HG03025 (cell line): ENCODE measurements at regions not wholly inside any gene's neighbourhood (a gene's known extent, or its start where the extent isn't known, plus 50 kb on each side); places are given as distances from the start of the nearest gene placed in this dataset.
A peak's percentile ranks its signal among the peaks of the same experiment; 100 is the strongest.
"Not testable (repeated sequence)": the region's sequence is repeated elsewhere in the genome, so short reads cannot be mapped to it uniquely, and the experiment has no call there.

Experiments
- ATAC-seq: cut with Tn5 transposase; IDR thresholded peaks from one replicate; pipeline ENCODE4 v1.9.1; 2021; ENCODE audit warnings: mild to moderate bottlenecking, moderate library complexity; ENCODE audit not compliant: unreplicated experiment, low FRiP score

DNA sequence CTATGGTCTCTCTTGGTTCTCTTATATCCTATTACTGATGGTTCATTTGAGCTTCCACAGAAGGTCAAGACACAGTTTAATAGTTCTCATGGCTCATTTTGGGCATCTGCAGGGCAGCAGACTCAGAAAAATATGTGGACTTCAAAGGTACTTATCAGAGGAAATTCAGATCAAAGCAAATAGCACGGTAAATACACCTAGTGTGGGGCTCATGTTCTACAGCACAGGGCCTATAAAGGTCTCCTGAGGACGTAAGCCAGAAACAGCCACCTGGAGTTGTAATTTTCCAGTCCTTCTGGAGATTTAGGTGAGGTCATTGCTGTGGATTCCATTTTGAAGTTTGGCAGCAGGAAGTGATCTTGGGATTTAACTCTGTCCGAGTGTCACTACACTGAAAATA is 134.5 kb upstream of the SGO1 start:
- no peak for ATAC-seq

DNA sequence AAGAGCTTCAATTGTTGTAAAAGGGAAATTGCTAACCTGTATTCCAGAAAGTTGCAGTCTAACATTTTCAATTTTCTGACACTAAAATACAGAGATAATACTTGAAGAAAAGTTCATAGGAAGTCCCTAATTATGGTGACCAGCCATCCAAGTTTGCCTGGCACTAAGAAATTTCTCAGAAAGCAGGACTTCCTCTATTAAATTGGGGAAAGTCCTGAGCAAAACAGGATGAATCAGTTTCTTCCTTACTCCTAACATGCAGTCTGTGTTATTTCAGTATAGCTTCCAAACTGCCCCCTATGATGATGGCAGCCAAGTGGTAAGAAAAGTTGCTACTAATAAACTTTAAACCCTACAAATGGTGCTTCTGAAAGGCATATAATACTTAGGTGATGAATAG is 133.5 kb upstream of the SGO1 start:
- ATAC-seq, result no peak

DNA sequence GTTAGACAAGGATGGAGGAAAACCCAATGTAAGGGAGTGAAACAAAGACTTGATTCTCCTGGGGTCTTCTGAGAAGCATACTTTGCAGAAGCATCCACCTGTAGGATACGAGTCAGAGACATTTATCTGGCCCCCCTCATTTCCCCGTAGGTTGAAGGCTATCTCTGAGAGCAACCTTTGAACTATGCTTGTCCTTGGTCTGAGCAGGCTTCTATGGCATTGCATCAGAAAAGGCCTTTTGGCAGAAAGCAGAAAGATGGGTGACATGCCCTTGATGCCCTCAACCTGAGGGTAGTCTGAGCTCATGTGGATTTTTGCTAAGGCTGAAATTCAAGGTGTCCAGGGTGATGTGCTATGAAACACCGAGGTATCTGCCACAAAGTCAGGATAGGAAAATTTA is 131.6 kb upstream of the SGO1 start:
- no peak for ATAC-seq

DNA sequence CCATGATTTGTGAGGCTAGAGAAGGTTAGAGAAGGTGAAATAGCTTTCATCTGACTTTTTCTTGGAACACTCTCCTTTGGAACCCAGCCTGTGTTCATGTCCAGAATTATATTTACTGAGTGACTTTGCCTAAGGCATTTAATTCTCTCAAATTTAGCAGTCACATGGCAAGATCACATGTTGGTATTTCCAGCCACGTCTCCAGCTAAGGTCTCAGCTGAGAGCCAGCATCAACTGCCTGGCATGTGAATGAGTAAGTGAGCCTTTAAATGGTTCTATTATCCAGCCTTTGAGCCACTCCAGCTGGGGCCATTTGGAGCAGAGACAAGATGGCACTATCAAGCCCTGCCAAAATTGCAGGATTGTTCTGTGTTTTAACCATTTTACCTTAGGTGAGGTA is 130.2 kb upstream of the SGO1 start:
- ATAC-seq, result no peak

DNA sequence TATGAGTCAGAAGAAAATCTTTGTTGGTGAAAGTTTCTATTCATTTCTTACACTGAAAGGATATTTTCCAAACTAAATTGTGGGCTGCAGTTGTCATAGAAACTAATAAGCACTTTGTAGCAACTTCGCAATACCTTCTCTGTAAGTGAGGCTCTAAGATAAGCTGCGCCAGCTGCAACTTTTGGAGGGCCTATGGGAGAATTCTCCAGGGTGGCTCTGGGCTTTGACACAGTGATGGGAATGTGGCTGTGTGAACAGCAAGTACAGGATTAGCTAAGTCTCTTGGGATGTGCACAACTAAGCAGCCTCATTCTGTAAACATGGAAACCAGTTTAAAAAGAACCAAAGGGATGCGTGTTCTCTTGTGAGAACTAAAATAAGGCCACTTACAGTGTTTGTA is 124.6 kb upstream of the SGO1 start:
- ATAC-seq, result no peak

DNA sequence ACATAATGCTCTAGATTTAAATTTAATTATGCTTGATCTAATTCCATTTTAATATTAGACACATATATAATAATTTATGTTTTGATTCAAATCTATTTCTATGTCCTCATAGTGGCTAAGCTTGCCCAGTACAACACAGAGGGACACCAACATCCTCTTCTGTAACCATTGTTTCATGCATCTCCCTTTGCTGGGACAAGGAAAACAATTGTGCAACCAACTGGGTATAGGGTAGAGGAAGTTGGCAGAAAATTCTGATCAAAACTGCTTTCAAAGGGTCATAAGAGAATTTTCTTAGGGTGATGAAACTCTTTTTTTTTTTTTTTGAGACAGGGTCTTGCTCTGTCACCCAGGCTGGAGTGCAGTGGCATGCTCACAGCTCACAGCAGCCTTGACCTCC is 121.4 kb upstream of the SGO1 start:
- no peak for ATAC-seq

DNA sequence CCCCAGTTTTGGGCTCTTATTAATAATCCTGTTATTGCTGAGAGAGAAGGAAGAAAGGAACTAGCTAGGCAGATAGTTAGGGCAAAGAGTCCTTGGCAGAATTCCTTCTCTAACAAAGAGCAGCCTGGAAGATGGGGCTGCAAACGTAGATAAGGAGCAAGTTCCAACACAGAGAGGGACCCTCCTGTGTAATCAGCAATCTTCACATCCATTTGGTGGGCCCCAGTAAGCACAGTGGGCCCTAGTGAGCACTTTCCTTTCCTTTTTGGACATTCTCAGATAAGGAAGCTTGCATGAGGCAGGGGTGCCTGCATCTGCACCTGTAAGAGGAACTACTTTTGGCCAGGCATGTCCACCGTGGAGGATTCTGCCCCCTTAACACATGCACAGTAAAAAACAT is 119.6 kb upstream of the SGO1 start:
- ATAC-seq, result no peak

DNA sequence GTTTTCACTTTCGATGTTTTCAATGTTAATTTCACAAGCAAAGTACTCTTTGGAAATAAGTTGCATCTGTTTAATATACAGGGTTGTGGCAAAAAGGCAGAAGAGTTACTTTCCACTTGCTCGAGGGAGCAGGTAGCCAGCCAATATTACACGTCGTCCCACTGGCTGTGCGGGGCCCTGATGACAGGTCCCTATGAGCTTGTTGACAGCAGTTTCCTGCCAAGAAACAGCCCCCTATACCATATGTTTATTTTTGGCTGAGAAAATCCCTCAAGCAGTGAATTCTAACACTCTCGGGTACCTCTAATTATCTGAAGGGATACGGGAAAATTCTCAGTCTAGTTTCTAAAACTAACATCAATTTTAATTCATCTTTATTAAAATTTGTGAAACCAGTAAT is 116.8 kb upstream of the SGO1 start:
- no peak for ATAC-seq

DNA sequence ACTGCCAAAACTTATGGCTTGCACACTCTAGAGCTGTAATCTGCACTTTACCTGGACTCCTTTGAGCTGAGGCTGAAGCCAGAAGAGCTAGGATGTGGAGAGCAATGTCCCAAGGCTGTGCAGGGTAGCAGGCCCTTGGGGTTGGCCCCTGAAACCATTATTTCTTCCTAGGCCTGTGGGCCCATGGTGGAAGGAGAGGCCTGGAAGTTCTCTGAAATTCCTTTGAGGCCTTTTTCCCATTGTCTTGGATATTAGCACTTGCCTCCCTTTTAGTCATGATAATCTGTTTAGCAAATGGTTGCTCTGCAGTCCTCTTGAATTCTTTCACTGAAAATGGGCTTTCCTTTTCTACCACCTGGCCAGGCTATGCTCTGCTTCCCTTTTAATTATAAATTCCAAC is 102.0 kb upstream of the SGO1 start:
- ATAC-seq, result no peak

DNA sequence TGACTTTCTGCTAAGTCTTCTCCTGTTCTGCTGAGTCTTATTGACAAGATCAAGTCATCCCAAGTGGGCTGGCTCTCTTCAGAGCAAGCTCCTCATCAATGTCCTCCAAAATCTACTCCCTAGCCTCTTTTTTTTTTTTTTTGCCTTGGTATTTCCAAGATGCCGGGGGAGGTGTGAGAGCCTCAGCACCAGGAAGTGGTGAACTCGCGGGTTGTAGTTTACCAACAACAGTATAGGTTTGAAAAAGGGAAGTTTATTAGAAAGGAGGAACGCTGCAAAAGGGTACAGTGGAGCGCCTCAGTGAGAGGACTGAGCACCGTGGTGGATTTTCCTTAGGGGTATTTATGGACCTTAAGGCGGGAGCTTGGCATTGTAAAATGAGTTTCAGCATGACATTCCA is 94.3 kb upstream of the SGO1 start:
- no peak for ATAC-seq

DNA sequence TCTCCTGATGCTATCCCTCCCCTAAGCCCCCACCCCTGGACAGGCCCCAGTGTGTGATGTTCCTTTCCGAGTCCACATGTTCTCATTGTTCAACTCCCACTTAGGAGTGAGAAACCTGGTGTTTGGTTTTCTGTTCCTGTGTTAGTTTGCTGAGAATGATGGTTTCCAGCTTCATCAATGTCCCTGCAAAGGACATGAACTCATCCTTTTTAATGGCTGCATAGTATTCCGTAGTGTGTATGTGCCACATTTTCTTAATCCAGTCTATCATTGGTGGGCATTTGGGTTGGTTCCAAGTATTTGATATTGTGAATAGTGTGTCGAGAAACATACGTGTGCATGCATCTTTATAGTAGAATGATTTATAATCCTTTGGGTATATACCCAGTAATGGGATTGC is 80.0 kb upstream of the SGO1 start:
- not testable (repeated sequence) for ATAC-seq

DNA sequence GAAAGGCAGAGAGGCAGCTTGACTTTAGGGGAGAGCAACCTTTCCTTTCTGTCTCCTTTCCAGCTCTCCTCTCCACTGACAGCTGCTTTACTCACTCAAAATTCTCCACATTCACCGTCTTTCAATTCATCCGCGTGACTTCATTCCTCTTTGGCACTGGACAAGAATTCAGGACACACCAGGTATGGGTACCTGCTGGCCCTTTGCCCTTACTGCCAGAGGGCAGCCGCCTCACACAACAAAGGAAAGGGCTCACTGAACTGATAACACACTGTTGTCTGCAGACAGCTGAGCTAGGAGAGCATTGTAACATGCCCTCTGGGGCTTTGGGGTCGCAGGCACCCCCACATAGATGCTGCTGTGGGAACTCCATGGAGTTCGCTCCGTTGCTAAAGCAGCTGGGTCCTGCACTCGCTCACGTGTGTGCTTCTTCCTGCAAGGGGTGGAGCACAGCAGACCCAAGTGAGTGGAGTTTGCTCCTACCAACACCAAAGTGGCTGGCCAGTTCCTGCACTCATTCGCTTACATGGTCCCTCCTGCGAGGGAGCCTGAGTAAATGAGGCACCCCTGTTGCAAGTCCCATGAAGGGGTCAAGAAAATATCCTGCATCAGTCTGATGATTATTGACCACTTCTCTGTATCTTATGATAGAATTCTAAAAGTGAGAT is 79.0 kb upstream of the SGO1 start:
- no peak for ATAC-seq

DNA sequence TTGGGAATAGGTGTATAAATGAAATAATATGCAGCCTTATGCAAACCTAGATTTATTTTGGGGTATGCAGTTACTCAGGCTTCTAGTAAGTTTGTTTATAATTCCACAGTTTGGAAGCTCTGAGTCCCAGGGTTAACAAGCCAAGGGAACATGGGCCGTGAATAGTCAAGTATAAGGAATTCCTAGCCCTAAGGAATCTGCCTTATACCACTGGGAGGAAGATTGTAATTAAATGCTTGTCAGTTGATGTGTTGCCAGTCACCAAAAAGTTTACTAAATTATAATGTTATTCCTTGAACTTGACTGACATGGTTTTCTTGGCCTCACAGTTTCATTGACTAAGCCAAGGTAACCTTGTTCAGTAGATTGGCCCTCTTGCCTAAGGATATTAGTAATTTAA is 72.4 kb upstream of the SGO1 start:
- no peak for ATAC-seq

DNA sequence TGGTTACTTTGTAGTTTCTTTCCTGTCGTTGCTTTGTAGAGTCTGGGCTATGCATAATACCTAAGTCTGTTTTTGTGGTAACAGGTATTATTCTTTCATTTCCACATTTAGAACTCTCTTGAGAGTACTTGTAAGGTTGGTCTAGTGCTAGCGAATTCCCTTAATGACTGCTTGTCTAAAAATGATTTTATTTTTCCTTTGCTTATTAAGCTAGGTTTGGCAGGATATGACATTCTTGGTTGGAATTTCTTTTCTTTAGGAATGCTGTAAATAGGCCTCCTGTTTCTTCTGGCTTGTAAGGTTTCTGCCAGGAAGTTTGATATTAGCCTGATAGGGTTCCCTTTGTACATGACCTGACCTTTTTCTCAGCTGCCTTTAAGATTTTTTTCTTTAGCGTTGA is 70.1 kb upstream of the SGO1 start:
- peak; percentile 79 for ATAC-seq

DNA sequence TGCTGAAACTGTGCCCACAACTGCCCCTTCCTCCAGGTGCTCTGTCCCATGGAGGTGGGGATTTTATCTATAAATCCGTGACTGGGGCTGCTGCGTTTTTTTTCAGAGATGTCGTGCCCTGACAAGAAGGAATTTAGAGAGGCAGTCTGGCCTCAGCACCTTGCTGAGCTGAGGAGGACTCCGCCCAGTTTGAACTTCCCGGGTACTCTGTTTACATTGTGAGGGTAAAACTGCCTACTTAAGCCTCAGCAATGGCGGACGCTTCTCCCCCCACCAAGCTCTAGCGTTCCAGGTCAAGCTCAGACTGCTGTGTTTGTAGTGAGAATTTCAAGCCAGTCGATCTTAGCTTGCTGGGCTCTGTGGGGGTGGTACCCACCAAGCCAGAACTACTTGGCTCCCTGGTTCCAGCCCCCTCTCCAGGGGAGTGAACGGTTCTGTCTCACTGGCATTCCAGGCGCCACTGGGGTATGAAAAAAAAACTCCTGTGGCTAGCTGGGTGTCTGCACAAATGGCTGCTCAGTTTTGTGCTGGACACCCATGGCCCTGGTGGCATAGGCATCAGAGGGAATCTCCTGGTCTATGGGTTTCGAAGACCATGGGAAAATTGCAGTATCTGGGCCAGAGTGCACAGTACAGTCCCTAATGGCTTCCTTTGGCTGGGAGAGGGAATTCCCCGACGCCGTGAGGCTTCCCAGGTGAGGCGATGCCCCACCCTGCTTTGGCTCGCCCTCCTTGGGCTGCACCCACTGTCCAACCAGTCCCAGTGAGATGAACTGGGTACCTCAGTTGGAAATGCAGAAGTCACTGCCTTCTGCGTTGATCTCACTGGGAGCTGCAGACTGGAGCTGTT is 68.5 kb upstream of the SGO1 start:
- no peak for ATAC-seq

DNA sequence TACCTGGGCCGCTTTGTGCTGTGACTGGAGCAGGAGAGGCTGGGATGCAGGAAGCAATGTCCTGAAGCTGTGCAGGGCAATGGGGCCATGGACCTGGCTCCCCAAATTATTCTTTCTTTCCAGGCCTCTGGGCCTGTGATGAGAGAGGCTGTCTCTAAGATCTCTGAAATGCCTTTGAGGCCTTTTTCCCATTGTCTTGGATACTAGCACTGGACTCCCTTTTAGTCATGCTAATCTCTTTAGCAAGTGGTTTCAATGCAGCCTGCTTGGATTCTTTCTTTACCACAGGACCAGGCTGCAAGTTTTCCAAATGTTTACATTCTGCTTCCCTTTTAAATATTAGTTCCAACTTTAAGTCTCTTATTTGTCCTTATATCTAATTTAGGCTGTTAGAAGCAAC is 64.8 kb upstream of the SGO1 start:
- ATAC-seq, result no peak

DNA sequence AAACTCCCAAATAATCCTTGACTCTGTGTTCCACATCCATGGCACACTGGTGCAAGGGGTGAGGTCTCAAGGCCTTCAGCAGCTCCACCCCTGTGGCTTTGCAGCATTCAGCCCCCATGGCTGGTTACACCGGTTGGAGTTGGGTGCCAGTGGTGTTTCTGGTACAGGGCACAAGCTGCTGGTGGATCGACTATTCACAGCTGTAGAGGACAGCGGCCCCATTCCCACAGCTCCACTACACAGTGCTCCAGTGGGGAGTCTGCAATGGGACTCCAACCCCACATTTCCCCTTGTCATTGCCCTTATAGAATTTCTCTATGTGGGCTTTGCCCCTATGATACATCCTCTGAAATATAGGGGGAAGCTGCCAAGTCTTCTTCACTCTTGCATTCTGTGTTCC is 64.3 kb upstream of the SGO1 start:
- ATAC-seq, result no peak

DNA sequence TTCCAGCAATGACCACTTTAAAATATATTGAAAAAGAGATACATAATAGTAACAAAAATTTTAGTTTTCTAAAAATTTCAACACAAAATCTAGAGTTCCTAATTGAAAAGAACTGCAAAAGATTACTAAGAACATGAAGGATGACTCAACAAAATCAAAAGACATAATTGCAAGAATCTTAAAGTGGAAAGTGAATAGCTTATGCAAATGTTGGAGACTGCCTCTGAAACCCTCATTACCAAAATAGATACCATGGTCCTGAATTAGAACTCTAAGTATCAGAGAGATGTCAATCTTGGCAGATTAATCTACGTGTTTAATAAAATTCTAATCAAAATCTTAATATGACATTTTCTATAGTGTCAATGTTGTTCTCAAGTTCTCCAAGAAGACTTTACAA is 60.7 kb upstream of the SGO1 start:
- ATAC-seq, result no peak

DNA sequence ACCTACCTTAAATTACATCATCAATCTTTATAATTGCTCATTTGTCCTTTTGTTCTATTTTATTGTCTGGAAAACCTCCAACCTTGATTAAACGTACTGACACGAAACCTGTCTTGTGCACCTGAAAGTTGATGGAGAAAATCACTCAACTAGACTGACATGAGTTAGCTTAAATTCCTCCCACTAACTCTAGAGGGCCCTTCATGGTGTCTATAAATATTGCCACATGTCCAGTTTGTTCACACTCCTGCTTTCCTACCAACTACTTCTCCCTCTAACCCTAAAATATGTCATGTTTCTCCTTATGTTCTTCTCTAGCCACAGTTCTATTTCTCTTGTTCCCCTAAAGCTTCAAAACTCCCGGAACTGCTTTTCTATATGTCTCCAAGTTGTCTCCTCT is 59.8 kb upstream of the SGO1 start:
- ATAC-seq, result no peak

DNA sequence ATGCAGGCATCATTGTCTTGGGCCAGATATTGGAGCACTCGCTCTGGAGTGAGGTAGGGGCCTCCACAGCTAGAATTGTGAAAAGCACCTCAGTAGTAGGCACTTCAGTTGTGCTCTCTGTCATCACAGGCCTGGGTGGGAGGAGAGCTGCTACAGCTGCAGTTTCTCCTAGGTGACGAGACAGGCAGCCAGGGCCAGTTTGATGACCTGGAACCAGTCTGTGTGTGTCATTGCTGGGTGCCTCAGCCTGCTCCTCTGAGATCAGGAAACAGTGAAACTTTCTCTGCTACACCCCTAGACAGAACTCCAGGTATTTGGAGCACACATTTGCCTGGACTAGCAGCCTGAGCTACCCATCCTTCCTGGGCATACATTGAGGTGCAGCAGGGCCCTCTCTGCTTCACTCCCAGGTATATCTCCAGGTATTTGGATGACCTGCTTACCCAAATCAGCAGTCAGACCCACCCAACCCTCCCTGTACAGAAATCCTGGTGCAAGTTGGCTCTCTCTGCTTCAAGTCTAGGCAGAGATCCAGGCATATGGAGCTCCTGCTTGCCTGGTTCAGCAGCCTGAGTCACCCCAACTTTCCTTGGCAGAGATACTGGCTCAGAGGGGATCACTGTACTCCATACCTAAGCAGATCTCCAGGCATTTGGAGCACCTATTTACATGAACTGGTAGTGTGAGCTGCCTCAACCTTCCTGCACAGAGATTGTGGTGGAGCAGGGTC is 54.3 kb upstream of the SGO1 start:
- no peak for ATAC-seq

DNA sequence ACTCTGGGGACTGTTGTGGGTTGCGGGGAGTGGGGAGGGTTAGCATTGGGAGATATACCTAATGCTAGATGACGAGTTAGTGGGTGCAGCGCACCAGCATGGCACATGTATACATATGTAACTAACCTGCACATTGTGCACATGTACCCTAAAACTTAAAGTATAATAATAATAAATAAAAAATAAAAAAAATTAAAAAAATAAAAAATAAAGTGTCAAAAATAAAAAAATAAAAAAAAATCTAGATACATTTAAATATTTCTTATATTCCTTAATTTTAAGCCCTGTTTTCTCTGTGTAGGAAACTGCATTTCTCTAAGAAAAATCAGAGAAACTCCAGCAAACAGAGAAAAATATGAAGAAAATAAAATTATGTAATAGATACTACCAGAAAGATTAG is 52.2 kb upstream of the SGO1 start:
- ATAC-seq, result not testable (repeated sequence)

DNA sequence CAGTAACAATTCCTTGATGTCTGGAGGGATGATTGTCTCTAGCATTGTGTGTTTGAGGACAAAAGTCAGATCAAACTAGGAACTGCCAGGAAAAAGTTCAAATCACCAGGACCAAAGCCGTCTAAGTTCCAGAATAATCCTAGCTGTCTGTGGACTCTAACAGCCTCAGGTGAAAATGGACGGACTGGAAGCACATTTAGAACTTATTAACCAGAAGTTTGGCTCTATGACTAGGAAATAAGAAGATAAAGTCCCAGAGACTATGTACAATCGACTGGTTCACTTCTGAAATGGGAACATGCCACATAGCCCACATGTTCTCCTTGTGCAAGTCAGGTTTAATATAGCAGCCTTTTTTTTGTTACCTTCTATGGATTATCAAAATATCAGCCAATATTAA is 50.6 kb upstream of the SGO1 start:
- ATAC-seq, result no peak
